Skeletal muscle tissue (tissue), 3 donors: ENCODE measurements at regions not wholly inside any gene's neighbourhood (a gene's known extent, or its start where the extent isn't known, plus 50 kb on each side); places are given as distances from the start of the nearest gene placed in this dataset.
"Not testable (repeated sequence)": the region's sequence is repeated elsewhere in the genome, so short reads cannot be mapped to it uniquely, and the experiment has no call there.

ENCODE experiments used
- H3K27ac ChIP-seq: one replicate; pipeline ENCODE4 v1.7.0; 2013; ENCODE audit warnings: mild to moderate bottlenecking, low read depth, low read length, inconsistent platforms
- H3K27me3 ChIP-seq, 3 donors: one replicate each; pipeline ENCODE4 v1.7.0; 2013; ENCODE audit warnings: low read length in 3 of 3; ENCODE audit not compliant: control insufficient read depth in 3 of 3, insufficient read depth in 3 of 3
- H3K36me3 ChIP-seq, 3 donors: one replicate each; pipeline ENCODE4 v1.7.0; 2013; ENCODE audit warnings: low read length in 3 of 3; ENCODE audit not compliant: control insufficient read depth in 3 of 3, insufficient read depth in 3 of 3
- H3K4me1 ChIP-seq, 3 donors: one replicate each; pipeline ENCODE4 v1.7.0; 2013; ENCODE audit warnings: low read length in 3 of 3, mild to moderate bottlenecking in 3 of 3; ENCODE audit not compliant: control insufficient read depth in 3 of 3, insufficient read depth in 3 of 3
- H3K4me3 ChIP-seq, 3 donors: one replicate each; pipeline ENCODE4 v1.7.0; 2013; ENCODE audit warnings: low read length in 3 of 3
- H3K9ac ChIP-seq, 3 donors: one replicate each; pipeline ENCODE4 v1.7.0; 2013; ENCODE audit warnings: low read length in 3 of 3, mild to moderate bottlenecking in 3 of 3, moderate library complexity in 2 of 3, low read depth in 1 of 3
- H3K9me3 ChIP-seq, 3 donors: one replicate each; pipeline ENCODE4 v1.7.0; 2013; ENCODE audit warnings: low read length in 3 of 3; ENCODE audit not compliant: control insufficient read depth in 3 of 3
- donor health status: Osteomylitis.

- H3K36me3 ChIP-seq = no peaks in the 10 kb centered on the region
- H3K27me3 ChIP-seq = no peaks in the 10 kb centered on the region
- H3K27ac ChIP-seq = no peak overlapping the region
- H3K9me3 ChIP-seq = no peaks in the 10 kb centered on the region
- no peaks in the 10 kb centered on the region for H3K4me1 ChIP-seq
- no peak overlapping the region for H3K9ac ChIP-seq
- H3K4me3 ChIP-seq = no peak overlapping the region
These were observed 1198.5 kb downstream of the FSCB start for GRCh38 chr14:43308421-43309110.

GRCh38 chr14:43307836-43308235 is 1199.2 kb downstream of the FSCB start:
- no peaks in the 10 kb centered on the region for H3K27me3 ChIP-seq
- no peak overlapping the region for H3K9ac ChIP-seq
- no peaks in the 10 kb centered on the region for H3K36me3 ChIP-seq
- no peak overlapping the region for H3K4me3 ChIP-seq
- no peaks in the 10 kb centered on the region for H3K9me3 ChIP-seq
- no peak overlapping the region for H3K27ac ChIP-seq
- H3K4me1 ChIP-seq = no peaks in the 10 kb centered on the region

GRCh38 chr14:43306053-43306452 is 1201.0 kb downstream of the FSCB start:
- Histone ChIP-seq H3K9me3 (no peaks in the 10 kb centered on the region), H3K27me3 (no peaks in the 10 kb centered on the region), H3K4me1 (no peaks in the 10 kb centered on the region), H3K9ac (no peak overlapping the region), H3K36me3 (no peaks in the 10 kb centered on the region), H3K4me3 (no peak overlapping the region), H3K27ac (no peak overlapping the region)

GRCh38 chr14:43297794-43298193 is 1209.3 kb downstream of the FSCB start:
- H3K36me3 ChIP-seq = no peaks in the 10 kb centered on the region
- no peak overlapping the region for H3K27ac ChIP-seq
- no peaks in the 10 kb centered on the region for H3K27me3 ChIP-seq
- no peak overlapping the region for H3K4me3 ChIP-seq
- H3K4me1 ChIP-seq = no peaks in the 10 kb centered on the region
- no peak overlapping the region for H3K9ac ChIP-seq
- H3K9me3 ChIP-seq = no peaks in the 10 kb centered on the region

GRCh38 chr14:43296061-43296460 is 1211.0 kb downstream of the FSCB start:
- not testable (repeated sequence) for H3K4me1 ChIP-seq, H3K4me3 ChIP-seq, H3K9me3 ChIP-seq, H3K27ac ChIP-seq, H3K9ac ChIP-seq, H3K27me3 ChIP-seq, H3K36me3 ChIP-seq

- H3K9me3 ChIP-seq = no peaks in the 10 kb centered on the region
- no peak overlapping the region for H3K4me3 ChIP-seq
- no peaks in the 10 kb centered on the region for H3K27me3 ChIP-seq
- H3K27ac ChIP-seq = no peak overlapping the region
- H3K36me3 ChIP-seq = no peaks in the 10 kb centered on the region
- no peak overlapping the region for H3K9ac ChIP-seq
- no peaks in the 10 kb centered on the region for H3K4me1 ChIP-seq
These were observed 1221.5 kb downstream of the FSCB start for GRCh38 chr14:43285575-43285974.

DNA sequence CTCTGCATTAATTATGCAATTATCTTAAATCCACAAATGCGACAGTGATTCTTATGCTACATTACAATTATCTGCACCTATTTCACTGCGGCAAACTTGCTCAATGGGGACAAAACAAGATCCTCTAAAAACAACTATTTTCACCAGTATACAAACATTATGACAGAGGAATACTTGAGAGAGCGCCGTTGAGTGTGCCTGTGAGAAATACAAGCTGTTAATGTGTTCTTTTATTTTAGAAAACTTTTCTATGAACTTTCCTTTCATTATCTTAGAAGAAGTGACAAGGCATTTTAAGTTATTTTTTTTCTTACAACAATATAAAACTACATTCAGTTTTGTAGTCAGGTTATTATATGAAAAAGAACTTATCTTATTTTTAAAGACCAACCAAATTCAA is 1247.0 kb downstream of the FSCB start:
- no peak overlapping the region for H3K4me3 ChIP-seq
- H3K9ac ChIP-seq = no peak overlapping the region
- H3K27ac ChIP-seq = no peak overlapping the region
- no peaks in the 10 kb centered on the region for H3K9me3 ChIP-seq
- no peaks in the 10 kb centered on the region for H3K27me3 ChIP-seq
- H3K36me3 ChIP-seq = no peaks in the 10 kb centered on the region
- no peaks in the 10 kb centered on the region for H3K4me1 ChIP-seq

DNA sequence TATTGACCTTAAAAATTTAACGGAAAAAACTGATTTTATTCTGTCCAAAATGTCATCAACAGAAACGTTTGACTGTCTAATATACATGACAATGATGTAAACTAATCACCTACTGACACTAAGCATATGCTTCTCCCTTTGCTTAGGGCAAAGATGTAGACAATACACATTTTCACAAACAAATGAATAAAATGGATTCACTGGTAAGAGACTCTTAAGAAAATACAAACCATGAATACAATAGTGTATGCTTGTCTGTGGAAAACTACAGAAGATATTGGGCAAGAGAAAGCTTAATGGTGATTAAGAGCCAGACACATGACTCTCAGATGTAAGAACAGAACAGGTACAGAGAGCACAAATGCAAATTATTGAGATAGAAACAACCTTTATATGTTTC is 1248.7 kb downstream of the FSCB start:
- no peaks in the 10 kb centered on the region for H3K4me1 ChIP-seq
- no peaks in the 10 kb centered on the region for H3K36me3 ChIP-seq
- no peak overlapping the region for H3K9ac ChIP-seq
- no peaks in the 10 kb centered on the region for H3K27me3 ChIP-seq
- no peak overlapping the region for H3K27ac ChIP-seq
- H3K4me3 ChIP-seq = no peak overlapping the region
- no peaks in the 10 kb centered on the region for H3K9me3 ChIP-seq

DNA sequence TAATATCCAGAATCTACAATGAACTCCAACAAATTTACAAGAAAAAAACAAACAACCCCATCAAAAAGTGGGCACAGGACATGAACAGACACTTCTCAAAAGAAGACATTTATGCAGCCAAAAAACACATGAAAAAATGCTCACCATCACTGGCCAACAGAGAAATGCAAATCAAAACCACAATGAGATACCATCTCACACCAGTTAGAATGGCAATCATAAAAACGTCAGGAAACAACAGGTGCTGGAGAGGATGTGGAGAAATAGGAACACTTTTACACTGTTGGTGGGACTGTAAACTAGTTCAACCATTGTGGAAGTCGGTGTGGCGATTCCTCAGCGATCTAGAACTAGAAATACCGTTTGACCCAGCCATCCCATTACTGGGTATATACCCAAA is 1250.1 kb downstream of the FSCB start:
- not testable (repeated sequence) for H3K9me3 ChIP-seq

GRCh38 chr14:43252866-43253265 is 1254.2 kb downstream of the FSCB start:
- no peaks in the 10 kb centered on the region for H3K9me3 ChIP-seq
- H3K4me1 ChIP-seq = no peaks in the 10 kb centered on the region
- no peaks in the 10 kb centered on the region for H3K36me3 ChIP-seq
- no peak overlapping the region for H3K9ac ChIP-seq
- no peak overlapping the region for H3K4me3 ChIP-seq
- H3K27ac ChIP-seq = no peak overlapping the region
- no peaks in the 10 kb centered on the region for H3K27me3 ChIP-seq

More for the DNA sequence above, 1250.1 kb downstream of the FSCB start:
- not testable (repeated sequence) for H3K4me1 ChIP-seq, H3K27me3 ChIP-seq, H3K36me3 ChIP-seq, H3K9ac ChIP-seq, H3K4me3 ChIP-seq, H3K27ac ChIP-seq
